GM12878 (cell line): ENCODE measurements at regions not wholly inside any gene's neighbourhood (a gene's known extent, or its start where the extent isn't known, plus 50 kb on each side); places are given as distances from the start of the nearest gene placed in this dataset.

Experiments used
- CTCF ChIP-seq, 3 experiments: IDR thresholded peaks in 2 of 3; conservative IDR thresholded peaks in 1 of 3; 2 replicates each; pipeline ENCODE4 v1.5.1; 2011; ENCODE audit warnings: low read depth in 3 of 3, low read length in 3 of 3, mild to moderate bottlenecking in 3 of 3, control low read depth in 2 of 3, moderate library complexity in 2 of 3, inconsistent platforms in 1 of 3, mixed read lengths in 1 of 3; ENCODE audit not compliant: control insufficient read depth in 2 of 3, insufficient read depth in 1 of 3; ENCODE audit errors: extremely low read depth in 1 of 3
- ESRRA ChIP-seq: IDR thresholded peaks from 2 replicates; pipeline ENCODE4 v1.6.1; 2012; ENCODE audit warnings: mild to moderate bottlenecking, low read length, improper control_type of control experiment
- EZH2 ChIP-seq: IDR thresholded peaks from 2 replicates; pipeline ENCODE4 v1.6.1; 2012; ENCODE audit warnings: low read depth, mild to moderate bottlenecking, control low read depth, inconsistent platforms, low read length, borderline replicate concordance; ENCODE audit not compliant: control insufficient read depth
- JUND ChIP-seq: IDR thresholded peaks from 2 replicates; pipeline ENCODE4 v1.6.1; 2012; ENCODE audit warnings: low read depth, mild to moderate bottlenecking, low read length, improper control_type of control experiment, moderate library complexity
- KDM1A ChIP-seq: fragments of 200-600 bp; sonication (generic); IDR thresholded peaks from 2 replicates; pipeline ENCODE4 v1.6.1; 2016; ENCODE audit warnings: borderline replicate concordance
- PRDM15 ChIP-seq: fragments of 450-650 bp; formaldehyde crosslinking; IDR thresholded peaks from 2 replicates; pipeline ENCODE4 v1.4.0; 2020; ENCODE audit warnings: mild to moderate bottlenecking, moderate library complexity
- RCOR1 ChIP-seq: conservative IDR thresholded peaks from 2 replicates; pipeline ENCODE4 v1.6.1; 2012; ENCODE audit warnings: low read depth, low read length, improper control_type of control experiment
- RELA ChIP-seq: fragments of 450-650 bp; IDR thresholded peaks from 2 replicates; pipeline ENCODE4 v1.8.0; 2014; ENCODE audit warnings: borderline replicate concordance; ENCODE audit not compliant: partially characterized antibody
- RFX5 ChIP-seq: IDR thresholded peaks from 2 replicates; pipeline ENCODE4 v1.6.1; 2011; ENCODE audit warnings: low read depth, low read length, improper control_type of control experiment
- ZNF274 ChIP-seq: IDR thresholded peaks from one replicate; pipeline ENCODE4 v1.8.0; 2011; ENCODE audit not compliant: insufficient read length, insufficient read depth
- ZNF384 ChIP-seq: IDR thresholded peaks from 2 replicates; pipeline ENCODE4 v1.6.1; 2012; ENCODE audit warnings: low read depth, mild to moderate bottlenecking, low read length, improper control_type of control experiment, borderline replicate concordance
- TF ChIP-seq, protein P1 (sequence below): IDR thresholded peaks from 2 replicates; pipeline ENCODE4 v1.6.1; 2012; ENCODE audit warnings: mild to moderate bottlenecking, low read depth, low read length
- TF ChIP-seq, protein P2 (sequence below): IDR thresholded peaks from 2 replicates; pipeline ENCODE4 v1.6.1; 2012; ENCODE audit warnings: low read depth, low read length, improper control_type of control experiment
- TF ChIP-seq, protein P3 (sequence below): IDR thresholded peaks from 2 replicates; pipeline ENCODE4 v1.6.1; 2011; ENCODE audit warnings: borderline replicate concordance, low read depth, mild to moderate bottlenecking, moderate library complexity, mixed read lengths, low read length; ENCODE audit not compliant: insufficient read depth; ENCODE audit errors: extremely low read length

- TF ChIP-seq RCOR1 (no peak), CTCF (IDR thresholded peaks at IDR 0.05 in 2 of 3, conservative IDR thresholded peaks at IDR 0.05 in 1 of 3; ENCODE audit: control insufficient read depth in 2 of 3, extremely low read depth in 1 of 3, insufficient read depth in 1 of 3, low read depth in 3 of 3, low read length in 3 of 3) (no peak), KDM1A (no peak), PRDM15 (no peak), EZH2 (no peak), ZNF274 (no peak), JUND (no peak), RELA (no peak), ESRRA (no peak), RFX5 (no peak), ZNF384 (no peak)
- TF ChIP-seq, protein P1, sequence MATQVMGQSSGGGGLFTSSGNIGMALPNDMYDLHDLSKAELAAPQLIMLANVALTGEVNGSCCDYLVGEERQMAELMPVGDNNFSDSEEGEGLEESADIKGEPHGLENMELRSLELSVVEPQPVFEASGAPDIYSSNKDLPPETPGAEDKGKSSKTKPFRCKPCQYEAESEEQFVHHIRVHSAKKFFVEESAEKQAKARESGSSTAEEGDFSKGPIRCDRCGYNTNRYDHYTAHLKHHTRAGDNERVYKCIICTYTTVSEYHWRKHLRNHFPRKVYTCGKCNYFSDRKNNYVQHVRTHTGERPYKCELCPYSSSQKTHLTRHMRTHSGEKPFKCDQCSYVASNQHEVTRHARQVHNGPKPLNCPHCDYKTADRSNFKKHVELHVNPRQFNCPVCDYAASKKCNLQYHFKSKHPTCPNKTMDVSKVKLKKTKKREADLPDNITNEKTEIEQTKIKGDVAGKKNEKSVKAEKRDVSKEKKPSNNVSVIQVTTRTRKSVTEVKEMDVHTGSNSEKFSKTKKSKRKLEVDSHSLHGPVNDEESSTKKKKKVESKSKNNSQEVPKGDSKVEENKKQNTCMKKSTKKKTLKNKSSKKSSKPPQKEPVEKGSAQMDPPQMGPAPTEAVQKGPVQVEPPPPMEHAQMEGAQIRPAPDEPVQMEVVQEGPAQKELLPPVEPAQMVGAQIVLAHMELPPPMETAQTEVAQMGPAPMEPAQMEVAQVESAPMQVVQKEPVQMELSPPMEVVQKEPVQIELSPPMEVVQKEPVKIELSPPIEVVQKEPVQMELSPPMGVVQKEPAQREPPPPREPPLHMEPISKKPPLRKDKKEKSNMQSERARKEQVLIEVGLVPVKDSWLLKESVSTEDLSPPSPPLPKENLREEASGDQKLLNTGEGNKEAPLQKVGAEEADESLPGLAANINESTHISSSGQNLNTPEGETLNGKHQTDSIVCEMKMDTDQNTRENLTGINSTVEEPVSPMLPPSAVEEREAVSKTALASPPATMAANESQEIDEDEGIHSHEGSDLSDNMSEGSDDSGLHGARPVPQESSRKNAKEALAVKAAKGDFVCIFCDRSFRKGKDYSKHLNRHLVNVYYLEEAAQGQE = no peak
- TF ChIP-seq, protein P2, sequence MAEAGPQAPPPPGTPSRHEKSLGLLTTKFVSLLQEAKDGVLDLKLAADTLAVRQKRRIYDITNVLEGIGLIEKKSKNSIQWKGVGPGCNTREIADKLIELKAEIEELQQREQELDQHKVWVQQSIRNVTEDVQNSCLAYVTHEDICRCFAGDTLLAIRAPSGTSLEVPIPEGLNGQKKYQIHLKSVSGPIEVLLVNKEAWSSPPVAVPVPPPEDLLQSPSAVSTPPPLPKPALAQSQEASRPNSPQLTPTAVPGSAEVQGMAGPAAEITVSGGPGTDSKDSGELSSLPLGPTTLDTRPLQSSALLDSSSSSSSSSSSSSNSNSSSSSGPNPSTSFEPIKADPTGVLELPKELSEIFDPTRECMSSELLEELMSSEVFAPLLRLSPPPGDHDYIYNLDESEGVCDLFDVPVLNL = no peak
- TF ChIP-seq, protein P3, sequence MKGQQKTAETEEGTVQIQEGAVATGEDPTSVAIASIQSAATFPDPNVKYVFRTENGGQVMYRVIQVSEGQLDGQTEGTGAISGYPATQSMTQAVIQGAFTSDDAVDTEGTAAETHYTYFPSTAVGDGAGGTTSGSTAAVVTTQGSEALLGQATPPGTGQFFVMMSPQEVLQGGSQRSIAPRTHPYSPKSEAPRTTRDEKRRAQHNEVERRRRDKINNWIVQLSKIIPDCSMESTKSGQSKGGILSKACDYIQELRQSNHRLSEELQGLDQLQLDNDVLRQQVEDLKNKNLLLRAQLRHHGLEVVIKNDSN = no peak
Observed at GRCh38 chr10:106320078-106320477, 844.4 kb downstream of the SORCS1 start.
